C4-2B (cell line): ENCODE measurements at regions not wholly inside any gene's neighbourhood (a gene's known extent, or its start where the extent isn't known, plus 50 kb on each side); places are given as distances from the start of the nearest gene placed in this dataset.
"Not testable (repeated sequence)": the region's sequence is repeated elsewhere in the genome, so short reads cannot be mapped to it uniquely, and the experiment has no call there.

ENCODE experiments used
- CTCF ChIP-seq: fragments of 450-650 bp; conservative IDR thresholded peaks from 2 replicates; pipeline ENCODE4 v1.5.1; 2017; ENCODE audit warnings: mild to moderate bottlenecking
- ZFX ChIP-seq: fragments of 450-650 bp; IDR thresholded peaks from 2 replicates; pipeline ENCODE4 v1.6.1; 2017

GRCh38 chr16:87161410-87161809 lies 155.8 kb downstream of the C16orf95 start:
- TF ChIP-seq CTCF, ZFX: not testable (repeated sequence)
